GM23248 (cell line): ENCODE measurements at regions not wholly inside any gene's neighbourhood (a gene's known extent, or its start where the extent isn't known, plus 50 kb on each side); places are given as distances from the start of the nearest gene placed in this dataset.

ENCODE experiments used
- DNase-seq: peaks from one replicate; pipeline ENCODE4 v3.0.0-alpha.2; 2015
- H2AFZ ChIP-seq: fragments of 200-600 bp; sonication (generic); 2 replicates; pipeline ENCODE4 v1.6.1; 2016; ENCODE audit warnings: antibody characterized with exemption
- H3F3A ChIP-seq: fragments of 200-600 bp; sonication (generic); 2 replicates; pipeline ENCODE4 v1.6.1; 2016; ENCODE audit warnings: mild to moderate bottlenecking, antibody characterized with exemption, mixed run types; ENCODE audit not compliant: insufficient read depth
- H3K27ac ChIP-seq: fragments of 200-600 bp; sonication (generic); 2 replicates; pipeline ENCODE4 v1.5.1; 2016; ENCODE audit warnings: mild to moderate bottlenecking
- H3K27me3 ChIP-seq: fragments of 200-600 bp; sonication (generic); replicated peaks from 2 replicates; pipeline ENCODE4 v1.6.1; 2016; ENCODE audit warnings: mild to moderate bottlenecking; ENCODE audit not compliant: insufficient read depth
- H3K36me3 ChIP-seq: fragments of 200-600 bp; sonication (generic); 2 replicates; pipeline ENCODE4 v1.6.1; 2016; ENCODE audit warnings: low read depth, mild to moderate bottlenecking
- H3K4me1 ChIP-seq: fragments of 200-600 bp; sonication (generic); 2 replicates; pipeline ENCODE4 v1.6.1; 2016; ENCODE audit warnings: mild to moderate bottlenecking; ENCODE audit not compliant: insufficient read depth
- H3K4me2 ChIP-seq: fragments of 200-600 bp; sonication (generic); one replicate; pipeline ENCODE4 v1.6.1; 2016; ENCODE audit warnings: mild to moderate bottlenecking; ENCODE audit not compliant: unreplicated experiment
- H3K4me3 ChIP-seq: fragments of 200-600 bp; sonication (generic); 2 replicates; pipeline ENCODE4 v1.5.1; 2016; ENCODE audit warnings: mild to moderate bottlenecking
- H3K79me2 ChIP-seq: fragments of 200-600 bp; sonication (generic); 2 replicates; pipeline ENCODE4 v1.6.1; 2016; ENCODE audit warnings: mild to moderate bottlenecking; ENCODE audit not compliant: insufficient read depth
- H3K9ac ChIP-seq: fragments of 200-600 bp; sonication (generic); 2 replicates; pipeline ENCODE4 v1.6.1; 2016; ENCODE audit warnings: mild to moderate bottlenecking
- H3K9me2 ChIP-seq: fragments of 200-600 bp; sonication (generic); 2 replicates; pipeline ENCODE4 v1.6.1; 2016; ENCODE audit warnings: mixed run types, mild to moderate bottlenecking, moderate library complexity; ENCODE audit not compliant: insufficient read depth
- H3K9me3 ChIP-seq: fragments of 200-600 bp; sonication (generic); one replicate; pipeline ENCODE4 v1.6.1; 2017; ENCODE audit warnings: low read depth
- H4K20me1 ChIP-seq: fragments of 200-600 bp; sonication (generic); 2 replicates; pipeline ENCODE4 v1.6.0; 2016; ENCODE audit not compliant: insufficient read depth
- EZH2 ChIP-seq: fragments of 200-600 bp; sonication (generic); IDR thresholded peaks from 2 replicates; pipeline ENCODE4 v1.6.1; 2018; ENCODE audit warnings: antibody characterized with exemption, mild to moderate bottlenecking; ENCODE audit not compliant: insufficient read depth, poor library complexity, severe bottlenecking
- EZH2phosphoT487 ChIP-seq: fragments of 200-600 bp; sonication (generic); IDR thresholded peaks from 2 replicates; pipeline ENCODE4 v1.6.1; 2018; ENCODE audit warnings: antibody characterized with exemption, moderate library complexity, mild to moderate bottlenecking, low read depth; ENCODE audit not compliant: insufficient read depth
- WGBS, 2 experiments: methylation state at CpG; one replicate each; pipeline ENCODE4 v1.1.6; 2015 to 2017; ENCODE audit warnings: low lambda C conversion rate in 2 of 2, low coverage in 1 of 2; ENCODE audit errors: missing lambda C conversion rate in 2 of 2; 5-methylcytosine and 5-hydroxymethylcytosine counted together
- in situ Hi-C: fragments of 300-500 bp; cut with MboI; formaldehyde crosslinking; loops from 2 replicates; pipeline ENCODE4 v1.15.0; 2020

- TF ChIP-seq EZH2: no peak
- no peak for TF ChIP-seq EZH2phosphoT487
- Histone ChIP-seq H3K4me3 (no peak overlapping the region), H4K20me1 (no peaks in the 10 kb centered on the region), H3K27me3 (peaks cover 38% of the 10 kb centered on the region), H3K36me3 (no peaks in the 10 kb centered on the region), H3K4me2 (no peak overlapping the region), H3K27ac (no peak overlapping the region), H3F3A (no peaks in the 10 kb centered on the region), H3K9me2 (no peaks in the 10 kb centered on the region), H2AFZ (no peak overlapping the region), H3K9me3 (no peaks in the 10 kb centered on the region), H3K4me1 (peaks cover 11% of the 10 kb centered on the region), H3K9ac (no peak overlapping the region), H3K79me2 (no peaks in the 10 kb centered on the region)
- no peak for DNase-seq
- 9% methylated on average over 7 of the region's 7 CpGs for WGBS, 2 experiments
- in situ Hi-C loops: no loop called here
Measured at GRCh38 chr2:205860885-205861284, 178.6 kb downstream of the NRP2 start.

GRCh38 chr2:205860181-205860580 lies 177.9 kb downstream of the NRP2 start:
- in situ Hi-C loops: no loop called here
- H3F3A ChIP-seq: no peaks in the 10 kb centered on the region
- H3K27ac ChIP-seq: no peak overlapping the region
- no peaks in the 10 kb centered on the region for H3K79me2 ChIP-seq
- H3K4me1 ChIP-seq: peaks cover 11% of the 10 kb centered on the region
- H2AFZ ChIP-seq: no peak overlapping the region
- 2 to 6% methylated on average over 9 of the region's 9 CpGs for WGBS, 2 experiments
- no peak for TF ChIP-seq EZH2
- TF ChIP-seq EZH2phosphoT487: no peak
- H4K20me1 ChIP-seq: no peaks in the 10 kb centered on the region
- no peaks in the 10 kb centered on the region for H3K36me3 ChIP-seq
- no peak overlapping the region for H3K4me3 ChIP-seq
- H3K4me2 ChIP-seq: no peak overlapping the region
- no peaks in the 10 kb centered on the region for H3K9me2 ChIP-seq
- H3K9me3 ChIP-seq: no peaks in the 10 kb centered on the region
- H3K27me3 ChIP-seq: peaks cover 41% of the 10 kb centered on the region
- no peak overlapping the region for H3K9ac ChIP-seq
- no peak for DNase-seq

GRCh38 chr2:205858881-205859441 lies 176.7 kb downstream of the NRP2 start:
- no peaks in the 10 kb centered on the region for H3F3A ChIP-seq
- no peaks in the 10 kb centered on the region for H3K9me2 ChIP-seq
- H3K4me3 ChIP-seq: peak overlapping the region; percentile 48
- H3K27ac ChIP-seq: no peak overlapping the region
- peaks cover 11% of the 10 kb centered on the region for H3K4me1 ChIP-seq
- H3K36me3 ChIP-seq: no peaks in the 10 kb centered on the region
- peak; percentile 72 for DNase-seq
- H4K20me1 ChIP-seq: no peaks in the 10 kb centered on the region
- WGBS, 2 experiments: 1 to 4% methylated on average over 16 of the region's 16 CpGs
- no peaks in the 10 kb centered on the region for H3K9me3 ChIP-seq
- H2AFZ ChIP-seq: peak overlapping the region; percentile 61
- in situ Hi-C loops: no loop called here
- H3K9ac ChIP-seq: no peak overlapping the region
- TF ChIP-seq EZH2: no peak
- no peak for TF ChIP-seq EZH2phosphoT487
- H3K4me2 ChIP-seq: peak overlapping the region; percentile 84
- peaks cover 42% of the 10 kb centered on the region for H3K27me3 ChIP-seq
- H3K79me2 ChIP-seq: no peaks in the 10 kb centered on the region

GRCh38 chr2:205858275-205858674 lies 176.0 kb downstream of the NRP2 start:
- H3K27me3 ChIP-seq: peaks cover 41% of the 10 kb centered on the region
- TF ChIP-seq EZH2phosphoT487: no peak
- TF ChIP-seq EZH2: no peak
- H2AFZ ChIP-seq: no peak overlapping the region
- H3K9me2 ChIP-seq: no peaks in the 10 kb centered on the region
- H3K4me1 ChIP-seq: peaks cover 11% of the 10 kb centered on the region
- H3F3A ChIP-seq: no peaks in the 10 kb centered on the region
- H4K20me1 ChIP-seq: no peaks in the 10 kb centered on the region
- in situ Hi-C loops: no loop called here
- no peaks in the 10 kb centered on the region for H3K79me2 ChIP-seq
- DNase-seq: peak; percentile 36
- no peak overlapping the region for H3K27ac ChIP-seq
- H3K36me3 ChIP-seq: no peaks in the 10 kb centered on the region
- H3K4me3 ChIP-seq: no peak overlapping the region
- no peaks in the 10 kb centered on the region for H3K9me3 ChIP-seq
- WGBS, 2 experiments: 3 to 11% methylated on average over 3 of the region's 3 CpGs
- H3K9ac ChIP-seq: no peak overlapping the region
- no peak overlapping the region for H3K4me2 ChIP-seq
